Hepatocyte (in vitro differentiated cells): ENCODE measurements at regions not wholly inside any gene's neighbourhood (a gene's known extent, or its start where the extent isn't known, plus 50 kb on each side); places are given as distances from the start of the nearest gene placed in this dataset.

ENCODE experiments used
- CTCF ChIP-seq: fragments of 200-600 bp; sonication (generic); IDR thresholded peaks from 2 replicates; pipeline ENCODE4 v1.5.1; 2016; ENCODE audit warnings: antibody characterized with exemption, mild to moderate bottlenecking; ENCODE audit not compliant: poor library complexity
- EZH2 ChIP-seq: fragments of 200-600 bp; sonication (generic); IDR thresholded peaks from 2 replicates; pipeline ENCODE4 v1.6.1; 2016; ENCODE audit warnings: antibody characterized with exemption, mild to moderate bottlenecking, borderline replicate concordance

GRCh38 chr13:34608331-34608730 is 333.7 kb upstream of the NBEA start:
- no peak for TF ChIP-seq EZH2
- no peak for TF ChIP-seq CTCF
